ENCODE measurements at regions not wholly inside any gene's neighbourhood (a gene's known extent, or its start where the extent isn't known, plus 50 kb on each side); places are given as distances from the start of the nearest gene placed in this dataset.
A peak's percentile ranks its signal among the peaks of the same experiment; 100 is the strongest.

GRCh38 chr1:30427545-30427944 is 295.8 kb downstream of the MATN1 start:
- H3K27me3 ChIP-seq (ENCODE audit: insufficient read depth, low read length): no peaks in the 10 kb centered on the region
- no peak overlapping the region for H3K9ac ChIP-seq (ENCODE audit: low read length)
- TF ChIP-seq CTCF (IDR thresholded peaks at IDR 0.05 in 2 of 3, conservative IDR thresholded peaks at IDR 0.05 in 1 of 3; ENCODE audit: borderline replicate concordance in 1 of 3, insufficient read depth in 1 of 3, low read depth in 2 of 3, low read length in 2 of 3) (peak in 2 of 3 experiments; percentile 11 to 23; a peak in 3 of 6 replicates), POLR2AphosphoS5 (IDR thresholded peaks at IDR 0.05; ENCODE audit: low read depth, low read length) (no peak), ZBTB33 (IDR thresholded peaks at IDR 0.05; ENCODE audit: extremely low read depth, insufficient replicate concordance, low read length) (no peak), ZNF274 (IDR thresholded peaks at IDR 0.05; ENCODE audit: low read depth, low read length) (no peak), EGR1 (IDR thresholded peaks at IDR 0.05; ENCODE audit: low read depth) (no peak), CEBPB (IDR thresholded peaks at IDR 0.05; ENCODE audit: low read depth) (no peak), RAD21 (IDR thresholded peaks at IDR 0.05; ENCODE audit: low read depth) (peak; percentile 51; the same call in 1 of the 2 replicates)
- no peak overlapping the region for H3K4me2 ChIP-seq (ENCODE audit: low read length)
- no TSS peak for BruUV-seq (replicated peaks)
- H3K4me3 ChIP-seq (replicated peaks in 1 of 2; ENCODE audit: low read depth in 1 of 2, low read length in 2 of 2): no peak overlapping the region
- ATAC-seq: no peak
- H3K9me2 ChIP-seq (ENCODE audit: insufficient read depth): no peaks in the 10 kb centered on the region
- no peak for DNase-seq (ENCODE audit: low read depth, low spot score)
- H4K20me1 ChIP-seq (ENCODE audit: insufficient read depth): no peaks in the 10 kb centered on the region
- H3K9me3 ChIP-seq (ENCODE audit: control insufficient read depth in 1 of 2, insufficient read depth in 1 of 2, low read depth in 1 of 2, low read length in 2 of 2): no peaks in the 10 kb centered on the region
- CTCF ChIA-PET: no interaction called here
- H3K36me3 ChIP-seq (ENCODE audit: control insufficient read depth in 1 of 2, insufficient read depth in 2 of 2, low read length in 2 of 2): no peaks in the 10 kb centered on the region
- H3K79me2 ChIP-seq (ENCODE audit: insufficient read depth, low read length): no peaks in the 10 kb centered on the region
- no peak overlapping the region for H2AFZ ChIP-seq (ENCODE audit: low read depth, low read length, poor library complexity, severe bottlenecking)
- intact Hi-C loops (cut with micrococcal nuclease): no loop called here
- H3K27ac ChIP-seq (ENCODE audit: low read depth, low read length): no peak overlapping the region
- H3K4me1 ChIP-seq (ENCODE audit: control insufficient read depth in 1 of 2, insufficient read depth in 2 of 2, low read length in 2 of 2): peaks cover 0 to 5% of the 10 kb centered on the region in 2 experiments; a peak in 1 of 4 replicates
- RAD21 ChIA-PET (ENCODE audit: low non-redundant PET in 1 of 2, low total read pairs in 2 of 2, uncharacterized antibody in 2 of 2, unreplicated experiment in 2 of 2): no interaction called here
- POLR2A ChIA-PET: no interaction called here

All from HCT116 (cell line).